ENCODE measurements at regions not wholly inside any gene's neighbourhood (a gene's known extent, or its start where the extent isn't known, plus 50 kb on each side); places are given as distances from the start of the nearest gene placed in this dataset.

DNA sequence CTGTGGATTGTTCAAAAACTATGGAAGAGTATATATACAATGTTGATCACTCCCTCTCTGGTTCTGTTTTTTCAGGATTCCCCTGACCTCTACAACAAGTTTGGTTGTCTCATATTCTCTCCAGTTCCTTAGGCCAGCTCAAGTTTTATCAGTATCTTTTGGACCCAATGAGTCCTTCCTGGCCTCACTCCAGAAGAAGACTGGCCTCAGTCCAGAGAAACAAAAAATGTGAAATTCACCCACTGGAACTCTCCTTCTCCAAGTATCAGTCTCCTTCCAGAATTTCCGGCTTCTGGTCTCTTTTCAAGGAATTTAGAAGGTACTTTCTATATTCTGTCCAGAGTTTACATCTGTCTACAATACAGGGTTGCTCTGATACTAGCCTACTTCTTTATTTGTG lies 537.8 kb upstream of the FTMT start:
- DNase-seq (ENCODE audit: low read depth), result no peak

DNA sequence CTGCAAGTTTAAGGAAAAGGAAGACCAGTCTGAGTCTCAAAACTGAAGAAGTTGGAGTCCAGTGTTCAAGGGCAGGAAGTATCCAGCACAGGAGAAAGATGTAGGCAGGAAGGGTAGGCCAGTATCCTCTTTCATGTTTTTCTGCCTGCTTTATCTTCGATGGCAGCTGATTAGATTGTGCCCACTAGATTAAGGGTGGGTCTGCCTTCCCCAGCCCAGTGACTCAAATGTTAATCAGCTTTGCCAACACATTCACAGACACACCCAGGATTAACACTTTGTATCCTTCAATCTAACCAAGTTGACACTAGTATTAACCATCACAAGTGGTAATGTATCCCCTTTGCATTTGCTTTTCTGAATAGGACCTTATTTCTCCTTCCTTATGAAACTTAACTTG lies 535.9 kb upstream of the FTMT start:
- DNase-seq (ENCODE audit: low read depth), result no peak

- no peak for DNase-seq (ENCODE audit: low read depth)
These were observed 532.4 kb upstream of the FTMT start for GRCh38 chr5:121319292-121319691.

- DNase-seq (ENCODE audit: low read depth), result no peak
These were observed 525.8 kb upstream of the FTMT start for GRCh38 chr5:121325930-121326329.

GRCh38 chr5:121350181-121350930 lies 501.3 kb upstream of the FTMT start:
- no peak for DNase-seq (ENCODE audit: low read depth)

- no peak for DNase-seq (ENCODE audit: low read depth)
These were observed 485.2 kb upstream of the FTMT start for GRCh38 chr5:121366515-121366914.

GRCh38 chr5:121373371-121373770 lies 478.3 kb upstream of the FTMT start:
- DNase-seq (ENCODE audit: low read depth), result no peak

DNA sequence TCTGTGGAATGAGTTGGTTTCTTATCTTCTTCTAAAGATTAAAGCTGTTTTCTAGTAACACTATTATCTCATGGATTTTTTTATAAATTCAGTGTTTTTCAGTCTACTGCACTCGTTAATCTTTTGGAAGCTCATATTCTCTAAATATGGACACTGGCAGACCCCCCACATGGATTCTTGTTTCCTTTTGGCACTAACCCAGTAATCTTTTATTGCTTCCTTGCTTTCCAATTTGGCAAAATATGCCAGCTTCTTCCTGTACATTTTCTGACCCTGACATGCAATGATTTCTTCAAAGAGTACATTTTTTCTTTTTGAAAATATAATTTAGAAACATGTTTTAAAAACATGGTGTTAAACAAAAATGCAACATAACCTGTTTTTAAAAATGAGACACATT lies 474.2 kb upstream of the FTMT start:
- DNase-seq (ENCODE audit: low read depth), result no peak

DNA sequence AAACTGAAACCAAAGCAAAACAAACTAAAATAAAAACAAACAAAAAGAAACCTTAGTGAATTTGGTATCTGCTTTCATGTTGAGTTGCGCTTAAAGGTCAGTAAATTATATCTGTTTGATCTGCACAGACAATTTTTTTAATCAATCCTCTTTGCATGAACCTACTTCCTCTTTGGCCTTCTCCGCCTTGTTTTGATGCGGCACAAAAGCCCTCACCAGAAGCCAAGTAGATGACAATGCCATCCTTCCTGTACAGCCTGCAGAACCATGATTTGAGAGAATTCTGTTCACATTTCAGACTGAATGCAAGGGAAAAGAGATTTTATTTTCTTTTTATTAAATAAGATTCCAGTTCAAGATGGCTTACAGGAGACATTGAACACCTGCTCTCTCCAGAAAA lies 473.6 kb upstream of the FTMT start:
- no peak for DNase-seq (ENCODE audit: low read depth)

- no peak for DNase-seq (ENCODE audit: low read depth)
These were observed 472.9 kb upstream of the FTMT start for GRCh38 chr5:121378559-121379359.

DNA sequence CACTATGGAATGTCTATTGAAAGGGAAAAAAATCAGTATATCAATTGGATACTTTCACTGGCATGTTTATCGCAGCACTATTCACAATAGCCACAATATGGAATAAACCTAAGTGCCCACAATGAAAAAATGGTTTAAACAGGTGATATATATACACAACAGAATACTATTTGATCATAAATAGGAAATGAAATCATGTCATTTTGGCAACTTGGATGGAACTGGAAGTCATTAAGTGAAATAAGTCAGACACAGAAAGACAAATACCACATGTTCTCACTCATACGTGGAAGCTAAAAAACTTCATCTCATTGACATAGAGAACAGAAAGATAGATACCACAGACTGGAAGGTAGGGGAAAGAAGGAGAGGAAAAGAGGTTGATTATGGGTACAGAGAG lies 471.6 kb upstream of the FTMT start:
- no peak for DNase-seq (ENCODE audit: low read depth)

- DNase-seq (ENCODE audit: low read depth), result no peak
These were observed 467.3 kb upstream of the FTMT start for GRCh38 chr5:121384359-121384758.

- no peak for DNase-seq (ENCODE audit: low read depth)
These were observed 465.3 kb upstream of the FTMT start for GRCh38 chr5:121386334-121386733.

DNA sequence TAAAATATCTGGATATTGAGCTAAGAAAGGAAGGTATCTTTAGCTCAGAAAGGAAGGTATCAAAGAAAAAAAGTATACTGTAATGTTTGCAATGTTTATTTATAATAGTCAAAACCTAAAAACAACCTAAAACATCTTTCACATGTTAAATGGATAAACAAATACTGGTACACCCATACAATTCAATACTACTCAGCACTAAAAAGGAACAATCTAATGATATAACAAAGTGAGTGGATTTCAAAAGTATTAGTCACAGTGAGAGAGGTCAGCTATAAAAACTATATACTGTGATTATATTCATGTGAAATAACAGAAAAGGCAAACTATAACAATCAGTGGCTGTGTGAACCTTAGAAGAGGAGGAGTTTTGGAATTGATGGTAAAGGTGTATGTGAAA lies 455.0 kb upstream of the FTMT start:
- DNase-seq (ENCODE audit: low read depth), result no peak

DNA sequence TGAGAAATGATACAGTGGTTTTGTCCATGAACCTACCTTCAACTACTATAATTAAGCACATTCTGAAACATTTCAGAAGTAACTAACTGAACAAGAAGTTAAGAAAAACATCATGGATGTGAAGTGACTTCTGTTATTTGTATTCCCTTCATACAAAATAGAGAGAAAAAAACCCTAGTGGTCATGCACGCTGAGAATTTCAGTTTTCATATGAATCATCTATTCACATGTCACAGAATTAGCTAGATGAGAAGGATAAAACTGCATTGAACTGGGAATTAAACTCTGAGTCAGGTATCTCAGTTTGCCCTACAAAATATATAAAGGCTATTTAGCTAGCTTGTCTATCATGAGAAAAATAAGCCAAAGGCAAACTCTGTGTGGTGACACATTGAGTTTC lies 451.8 kb upstream of the FTMT start:
- DNase-seq (ENCODE audit: low read depth), result no peak

GRCh38 chr5:121408778-121409177 lies 442.9 kb upstream of the FTMT start:
- DNase-seq (ENCODE audit: low read depth), result no peak

- no peak for DNase-seq (ENCODE audit: low read depth)
These were observed 436.4 kb upstream of the FTMT start for GRCh38 chr5:121415270-121415669.

GRCh38 chr5:121421646-121422045 lies 430.0 kb upstream of the FTMT start:
- DNase-seq (ENCODE audit: low read depth), result no peak

GRCh38 chr5:121424976-121425375 lies 426.7 kb upstream of the FTMT start:
- DNase-seq (ENCODE audit: low read depth), result no peak

DNA sequence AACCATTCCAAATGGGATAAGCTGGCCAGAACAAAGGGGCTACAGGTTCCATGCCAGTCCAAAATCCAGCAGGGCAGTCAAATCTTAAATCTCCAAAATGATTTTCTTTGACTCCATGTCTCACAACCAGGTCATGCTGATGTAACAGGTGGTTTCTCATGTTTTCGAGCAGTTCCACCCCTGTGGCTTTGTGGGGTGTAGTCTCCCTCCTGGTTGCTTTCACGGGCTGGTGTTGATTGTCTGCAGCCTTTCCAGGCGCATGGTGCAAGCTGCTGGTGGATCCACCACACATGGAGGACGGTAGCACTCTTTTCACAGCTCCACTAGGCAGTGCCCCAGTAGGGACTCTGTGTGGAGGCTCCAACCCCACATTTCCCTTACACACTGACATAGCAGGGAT lies 425.5 kb upstream of the FTMT start:
- no peak for DNase-seq (ENCODE audit: low read depth)

GRCh38 chr5:121429761-121430160 lies 421.9 kb upstream of the FTMT start:
- DNase-seq (ENCODE audit: low read depth), result no peak

GRCh38 chr5:121430538-121430937 lies 421.1 kb upstream of the FTMT start:
- no peak for DNase-seq (ENCODE audit: low read depth)

- DNase-seq (ENCODE audit: low read depth), result no peak
These were observed 406.2 kb upstream of the FTMT start for GRCh38 chr5:121445511-121445910.
